GM21447 (cell line): ENCODE measurements at regions not wholly inside any gene's neighbourhood (a gene's known extent, or its start where the extent isn't known, plus 50 kb on each side); places are given as distances from the start of the nearest gene placed in this dataset.

ENCODE experiments used
- ATAC-seq: cut with Tn5 transposase; IDR thresholded peaks from one replicate; pipeline ENCODE4 v1.9.1; 2021; ENCODE audit not compliant: unreplicated experiment

- no peak for ATAC-seq
These were observed 208.3 kb upstream of the RUNX1 start for GRCh38 chr21:35257413-35257812.

DNA sequence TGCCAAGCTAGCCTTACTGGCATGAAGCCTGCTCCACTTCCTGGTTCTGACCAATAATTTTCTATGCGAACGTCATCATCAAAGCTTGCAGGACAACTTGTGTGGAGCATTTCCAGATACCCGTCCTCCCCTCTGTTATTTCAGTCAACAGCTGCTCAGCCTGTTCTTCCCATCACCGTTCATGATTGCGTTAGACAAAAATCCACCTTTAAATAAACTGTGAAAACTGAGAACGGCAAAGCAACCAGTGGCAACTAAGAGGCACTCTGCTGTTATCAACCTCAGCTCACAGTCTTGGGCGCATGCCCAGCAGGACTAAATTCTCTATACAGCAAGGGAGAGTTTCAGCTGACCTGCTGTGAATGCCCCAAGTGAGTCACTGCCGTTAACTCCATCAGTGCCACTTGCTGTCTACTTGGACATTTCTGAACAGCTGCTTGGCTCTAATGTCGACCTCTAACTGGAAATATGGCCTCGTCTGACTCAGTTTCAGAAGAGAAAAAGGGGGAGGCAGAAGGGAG is 207.4 kb upstream of the RUNX1 start:
- ATAC-seq: no peak

GRCh38 chr21:35254765-35255138 is 205.7 kb upstream of the RUNX1 start:
- no peak for ATAC-seq

GRCh38 chr21:35254006-35254764 is 205.1 kb upstream of the RUNX1 start:
- ATAC-seq: no peak

DNA sequence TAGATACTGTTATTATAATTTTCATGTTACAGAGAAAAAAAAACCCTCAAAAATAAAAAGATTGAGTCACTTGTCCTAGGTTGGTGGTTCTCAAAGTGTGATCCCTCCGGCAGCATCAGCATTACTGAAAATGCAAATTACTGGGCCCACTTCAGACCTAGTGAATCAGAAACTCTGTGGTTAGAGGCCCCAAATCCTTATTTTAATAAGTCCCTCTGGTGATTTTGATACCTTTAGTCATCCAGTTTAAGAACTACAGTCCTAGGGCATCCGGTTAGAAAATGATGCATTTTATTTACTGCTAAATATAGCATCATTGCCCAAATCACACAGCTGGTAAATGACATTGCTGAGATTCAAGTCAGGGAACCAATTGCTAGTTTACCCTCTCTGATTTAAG is 203.7 kb upstream of the RUNX1 start:
- no peak for ATAC-seq

DNA sequence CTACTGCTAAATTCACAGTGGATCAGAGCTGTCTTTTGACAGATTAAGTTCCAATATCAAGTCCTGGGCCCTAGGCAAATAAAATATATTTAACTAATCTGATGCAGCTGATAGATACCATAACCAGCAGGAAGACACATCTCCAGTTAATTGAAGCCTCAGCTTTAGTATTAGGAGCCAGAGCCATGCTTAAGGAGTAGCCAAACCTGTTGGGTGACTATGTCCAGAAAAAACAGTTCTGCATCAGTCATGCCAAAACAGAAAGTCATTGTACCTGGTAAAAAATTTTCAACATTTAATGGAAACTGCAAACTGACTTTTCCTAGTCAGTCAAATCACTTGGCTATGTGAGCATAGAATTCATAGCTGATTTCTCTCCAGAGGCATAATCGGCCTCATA is 200.5 kb upstream of the RUNX1 start:
- no peak for ATAC-seq

- ATAC-seq: no peak
These were observed 196.8 kb upstream of the RUNX1 start for GRCh38 chr21:35245879-35246278.

DNA sequence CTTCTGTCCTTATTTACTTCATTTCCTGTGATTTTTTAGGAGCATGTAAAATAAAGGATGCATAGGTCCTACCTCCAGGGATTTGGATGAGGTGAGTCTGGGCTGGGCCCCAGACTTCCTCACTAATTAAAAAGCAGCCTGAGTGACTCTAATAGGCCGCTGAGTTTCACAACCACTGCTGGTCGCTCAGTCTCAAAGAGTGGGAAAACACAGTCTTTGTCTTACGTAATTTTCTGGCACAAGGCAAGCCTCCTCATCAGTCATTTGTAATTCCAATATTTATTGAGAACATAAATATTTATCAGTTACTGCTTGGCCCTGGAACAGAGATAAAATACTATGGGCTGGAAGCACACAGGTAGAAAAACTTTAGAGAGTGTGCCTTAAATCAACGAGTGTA is 195.4 kb upstream of the RUNX1 start:
- ATAC-seq: no peak

GRCh38 chr21:35243171-35243570 is 194.1 kb upstream of the RUNX1 start:
- ATAC-seq: no peak

DNA sequence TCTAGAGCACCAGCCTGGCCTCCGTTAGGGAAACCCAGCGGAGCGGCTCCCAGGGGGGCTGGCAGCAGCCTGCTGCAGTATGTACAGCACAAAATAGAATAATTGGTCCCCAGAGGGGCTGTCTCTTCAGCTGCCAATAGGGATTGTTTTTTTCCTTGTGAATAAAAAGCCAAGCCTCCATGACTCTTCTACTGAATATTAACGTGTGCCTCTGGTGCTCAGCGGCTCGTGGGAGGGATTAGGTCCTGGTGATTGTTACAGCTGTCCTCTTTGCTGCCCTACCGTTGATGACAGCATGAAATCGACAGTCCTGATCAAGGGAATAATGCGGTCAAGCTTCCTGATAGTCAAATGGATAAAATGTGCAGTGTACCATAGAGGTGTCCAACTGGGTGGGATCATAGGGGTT is 190.7 kb upstream of the RUNX1 start:
- ATAC-seq: no peak

DNA sequence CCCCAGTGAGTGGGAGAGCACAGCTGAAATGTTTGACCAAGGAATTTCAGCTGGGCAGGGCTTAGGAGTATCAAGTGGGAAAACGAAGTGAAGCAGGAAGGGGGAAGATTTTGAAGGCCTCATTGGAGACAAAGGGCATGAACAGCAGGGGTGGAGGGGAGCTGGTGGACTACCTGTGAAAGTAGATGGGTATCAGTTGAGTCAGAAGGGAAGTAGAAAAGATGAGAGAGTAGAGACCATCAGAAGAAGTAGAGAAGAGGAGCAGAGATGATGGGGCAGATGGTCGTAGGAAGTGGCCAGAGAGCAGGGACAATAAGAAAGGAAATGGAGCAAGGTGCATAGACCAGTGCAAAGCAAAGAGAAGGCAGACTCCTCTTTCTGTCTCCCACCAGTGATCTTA is 189.0 kb upstream of the RUNX1 start:
- ATAC-seq: no peak

- no peak for ATAC-seq
These were observed 188.2 kb upstream of the RUNX1 start for GRCh38 chr21:35237287-35237686.

GRCh38 chr21:35236090-35236489 is 187.0 kb upstream of the RUNX1 start:
- no peak for ATAC-seq

- no peak for ATAC-seq
These were observed 185.6 kb upstream of the RUNX1 start for GRCh38 chr21:35234725-35235124.

GRCh38 chr21:35233756-35234155 is 184.7 kb upstream of the RUNX1 start:
- no peak for ATAC-seq

DNA sequence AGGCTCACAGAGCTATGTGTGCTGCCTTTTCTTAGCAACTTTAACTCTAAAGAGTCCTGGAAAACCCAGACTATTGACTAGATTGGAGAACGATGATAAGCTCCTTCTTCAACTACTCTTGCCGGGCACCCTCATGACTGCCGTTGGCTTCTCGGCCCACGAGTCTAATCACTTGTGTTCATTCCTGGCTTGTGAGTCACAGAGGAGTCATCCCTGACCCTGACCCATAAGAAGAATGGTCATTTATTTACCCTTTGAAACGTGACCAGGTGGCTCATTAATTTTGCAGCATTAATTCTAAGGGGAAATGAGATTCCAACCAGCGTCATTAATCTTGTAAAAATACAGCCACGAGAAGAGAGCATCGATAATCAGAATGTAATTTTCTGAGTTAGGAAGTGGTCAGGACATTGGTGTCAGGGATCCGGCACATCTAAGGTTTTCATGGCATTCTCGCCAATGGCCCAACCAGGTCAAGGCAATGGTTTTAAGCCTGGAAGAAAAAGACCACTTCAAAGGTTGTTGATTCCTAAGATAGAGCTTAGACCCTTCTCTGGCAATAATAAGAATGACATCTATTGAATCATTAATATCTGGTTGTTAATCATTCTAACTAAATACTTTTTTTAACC is 183.6 kb upstream of the RUNX1 start:
- ATAC-seq: no peak

- ATAC-seq: no peak
These were observed 182.0 kb upstream of the RUNX1 start for GRCh38 chr21:35231090-35231489.

DNA sequence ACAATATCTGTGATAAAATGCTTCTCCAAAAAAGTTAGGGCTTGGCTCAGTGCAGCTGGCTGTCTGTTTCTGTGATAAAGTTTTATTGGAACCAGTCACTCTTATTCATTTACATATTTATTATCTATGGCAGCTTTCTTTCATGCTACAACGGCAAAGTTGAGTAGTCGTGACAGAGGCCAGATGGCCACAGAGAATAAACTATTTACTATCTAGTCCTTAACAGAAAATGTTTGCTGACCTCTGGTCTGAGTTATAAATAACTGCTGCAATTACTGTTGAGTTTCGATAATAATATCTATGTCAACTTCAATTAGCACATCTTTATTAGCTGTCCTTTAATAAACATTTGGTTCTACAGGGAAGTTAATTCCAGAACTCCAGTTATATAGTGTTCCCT is 180.2 kb upstream of the RUNX1 start:
- ATAC-seq: no peak

GRCh38 chr21:35227786-35228185 is 178.7 kb upstream of the RUNX1 start:
- ATAC-seq: peak; percentile 38

DNA sequence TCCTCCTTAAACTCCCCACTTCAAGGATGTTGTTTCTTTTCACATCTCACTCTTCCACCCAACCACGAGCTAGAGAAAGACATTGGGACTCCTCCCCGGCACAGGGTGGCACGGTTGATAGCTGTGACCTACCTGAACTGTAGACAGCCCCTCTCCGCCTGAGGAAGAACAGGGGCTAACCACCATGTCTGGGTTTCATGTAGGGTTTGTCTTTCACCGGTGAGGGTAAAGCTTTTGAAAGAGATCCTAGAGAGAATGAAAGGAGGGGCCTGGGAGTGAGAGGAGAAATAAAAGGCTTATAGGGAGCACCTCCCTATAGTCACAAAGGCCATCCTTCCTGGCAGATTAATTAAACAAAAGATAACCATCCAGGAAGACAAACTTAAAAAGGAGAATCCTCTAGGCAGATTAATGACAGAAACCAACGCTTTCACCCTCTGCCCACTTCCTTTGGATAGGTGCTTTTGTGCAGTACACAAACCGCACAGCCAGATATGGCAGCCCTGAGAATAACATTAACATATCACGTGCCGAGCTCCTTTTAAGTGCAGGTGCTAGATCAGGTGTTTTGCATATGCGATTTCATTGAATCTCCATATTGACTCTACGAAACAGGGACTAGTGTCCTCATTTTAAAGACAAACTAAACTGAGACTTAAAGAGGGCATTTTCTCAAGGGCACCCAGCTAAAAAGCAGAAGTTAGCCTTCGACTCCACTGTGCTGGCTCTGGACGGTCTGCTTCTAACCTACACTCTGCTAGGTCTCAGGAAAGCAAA is 178.1 kb upstream of the RUNX1 start:
- ATAC-seq: peak; percentile 72

DNA sequence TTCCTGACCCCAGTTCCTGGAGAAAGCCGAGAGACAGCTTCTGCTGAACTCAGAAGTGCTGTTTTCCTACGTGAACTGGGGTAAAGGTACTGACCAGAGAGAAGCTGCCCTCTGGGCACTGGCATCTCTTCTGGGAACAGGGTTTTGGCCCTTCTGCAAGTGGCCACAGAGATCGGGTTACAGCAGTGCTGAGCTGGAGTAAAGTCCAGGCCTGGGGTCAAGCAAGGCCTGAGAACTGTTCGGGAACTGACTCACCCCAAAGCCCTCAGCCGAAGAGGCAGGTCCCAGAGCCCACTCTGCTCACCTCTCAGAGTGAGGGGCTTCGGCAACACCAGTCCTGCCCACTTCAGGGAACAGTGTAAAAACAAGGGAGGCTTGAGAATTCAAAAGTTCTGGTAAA is 177.2 kb upstream of the RUNX1 start:
- ATAC-seq: no peak

- no peak for ATAC-seq
These were observed 176.5 kb upstream of the RUNX1 start for GRCh38 chr21:35225573-35225972.
